ENCODE measurements at regions not wholly inside any gene's neighbourhood (a gene's known extent, or its start where the extent isn't known, plus 50 kb on each side); places are given as distances from the start of the nearest gene placed in this dataset.
"Not testable (repeated sequence)": the region's sequence is repeated elsewhere in the genome, so short reads cannot be mapped to it uniquely, and the experiment has no call there.

GRCh38 chr4:74544655-74545361, 99.9 kb downstream of the AREG start:
- DNase-seq (ENCODE audit: low read depth in 3 of 3) = no peak

GRCh38 chr4:74545448-74545847, 100.5 kb downstream of the AREG start:
- DNase-seq (ENCODE audit: low read depth in 3 of 3) = no peak

GRCh38 chr4:74546057-74546456, 101.1 kb downstream of the AREG start:
- no peak for DNase-seq (ENCODE audit: low read depth in 3 of 3)

- no peak for DNase-seq (ENCODE audit: low read depth in 3 of 3)
Measured at GRCh38 chr4:74547042-74547441, 102.1 kb downstream of the AREG start.

- DNase-seq (ENCODE audit: low read depth in 3 of 3) = no peak
Measured at GRCh38 chr4:74548561-74548960, 103.6 kb downstream of the AREG start.

GRCh38 chr4:74549936-74550335, 105.0 kb downstream of the AREG start:
- DNase-seq (ENCODE audit: low read depth in 3 of 3) = no peak

GRCh38 chr4:74555231-74555630, 110.3 kb downstream of the AREG start:
- no peak for DNase-seq (ENCODE audit: low read depth in 3 of 3)

GRCh38 chr4:74555843-74556242, 110.9 kb downstream of the AREG start:
- no peak for DNase-seq (ENCODE audit: low read depth in 3 of 3)

- DNase-seq (ENCODE audit: low read depth in 3 of 3) = no peak
Measured at GRCh38 chr4:74559853-74560252, 114.9 kb downstream of the AREG start.

- no peak for DNase-seq (ENCODE audit: low read depth in 3 of 3)
Measured at GRCh38 chr4:74567981-74568380, 123.0 kb downstream of the AREG start.

GRCh38 chr4:74570095-74570494, 125.2 kb downstream of the AREG start:
- DNase-seq (ENCODE audit: low read depth in 3 of 3) = no peak

- DNase-seq (ENCODE audit: low read depth in 3 of 3) = no peak
Measured at GRCh38 chr4:74578329-74578728, 133.4 kb downstream of the AREG start.

- DNase-seq (ENCODE audit: low read depth in 3 of 3) = not testable (repeated sequence)
Measured at GRCh38 chr4:74578865-74579264, 133.9 kb downstream of the AREG start.

GRCh38 chr4:74583089-74583700, 138.3 kb downstream of the AREG start:
- no peak for DNase-seq (ENCODE audit: low read depth in 3 of 3)

- DNase-seq (ENCODE audit: low read depth in 3 of 3) = no peak
Measured at GRCh38 chr4:74583757-74584156, 138.8 kb downstream of the AREG start.

- DNase-seq (ENCODE audit: low read depth in 3 of 3) = no peak
Measured at GRCh38 chr4:74588350-74588749, 143.4 kb downstream of the AREG start.

- no peak for DNase-seq (ENCODE audit: low read depth in 3 of 3)
Measured at GRCh38 chr4:74590476-74590875, 145.5 kb downstream of the AREG start.

- no peak for DNase-seq (ENCODE audit: low read depth in 3 of 3)
Measured at GRCh38 chr4:74598611-74599325, 153.8 kb downstream of the AREG start.

GRCh38 chr4:74603186-74603585, 158.2 kb downstream of the AREG start:
- DNase-seq (ENCODE audit: low read depth in 3 of 3) = no peak

- DNase-seq (ENCODE audit: low read depth in 3 of 3) = no peak
Measured at GRCh38 chr4:74608151-74608949, 163.4 kb downstream of the AREG start.

GRCh38 chr4:74610491-74610890, 165.6 kb downstream of the AREG start:
- DNase-seq (ENCODE audit: low read depth in 3 of 3) = no peak

- no peak for DNase-seq (ENCODE audit: low read depth in 3 of 3)
Measured at GRCh38 chr4:74612837-74613236, 167.9 kb downstream of the AREG start.

Measured in stimulated activated CD4-positive, alpha-beta T cell treated with anti-CD3 and anti-CD28 coated beads, TNF-alpha, amount 100 ng/mL, for 24 hours (primary cell).